ENCODE measurements at regions not wholly inside any gene's neighbourhood (a gene's known extent, or its start where the extent isn't known, plus 50 kb on each side); places are given as distances from the start of the nearest gene placed in this dataset.

DNA sequence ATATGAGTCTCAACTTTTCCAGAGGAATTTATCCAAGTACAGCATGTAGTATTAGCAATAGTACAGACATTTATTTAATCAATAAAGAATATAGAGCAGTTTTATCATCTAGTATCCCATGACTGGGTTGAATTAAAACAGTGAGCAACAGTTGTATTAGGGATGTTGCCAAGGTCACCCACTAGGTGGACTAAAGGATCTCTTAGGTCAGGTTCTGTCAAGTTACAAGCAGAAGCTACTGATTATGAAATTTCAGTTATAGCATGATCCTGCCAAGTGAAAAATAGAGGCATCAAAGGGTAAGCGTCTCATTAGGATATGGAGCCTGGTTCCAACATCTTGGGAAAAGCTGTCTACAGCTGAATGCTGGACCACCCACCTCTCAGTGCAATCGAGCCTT is 52.1 kb upstream of the LAPTM4A start:
- no peak for TF ChIP-seq REST (IDR thresholded peaks at IDR 0.05; ENCODE audit: insufficient read depth in 1 of 2, low read depth in 2 of 2, low read length in 1 of 2)
- no peak for TF ChIP-seq TCF7L2 (IDR thresholded peaks at IDR 0.05; ENCODE audit: low read depth, low read length)
- no peak for TF ChIP-seq POLR2AphosphoS5 (IDR thresholded peaks at IDR 0.05; ENCODE audit: low read depth, low read length)
- Histone ChIP-seq H3K36me3 (ENCODE audit: control insufficient read depth, insufficient read depth, low read length) (no peaks in the 10 kb centered on the region), H3K27ac (ENCODE audit: low read length) (no peak overlapping the region), H3K4me3 (ENCODE audit: low read depth in 2 of 2, low read length in 2 of 2) (no peak overlapping the region), H3K9me3 (ENCODE audit: control insufficient read depth, insufficient read depth, low read depth, low read length) (no peaks in the 10 kb centered on the region), H3K27me3 (ENCODE audit: control insufficient read depth, insufficient read depth, low read length) (no peaks in the 10 kb centered on the region), H3K4me1 (ENCODE audit: control insufficient read depth, insufficient read depth, low read length) (no peaks in the 10 kb centered on the region)
- ATAC-seq (no peak), DNase-seq (ENCODE audit: low read depth, low spot score) (no peak)
- ChIA-PET CTCF (interaction anchor here (0.5 to 0.6 kb wide), 2 partner anchors 121 to 339 kb away, joined by 3 to 5 read pairs; partner anchors contain the start of gene SDC1), POLR2A (no interaction called here)
- no TSS peak for BruUV-seq (replicated peaks)
- in situ Hi-C loops (cut with HindIII; ENCODE audit: low pct_unique_long_range_greater_than_20kb, low sequenced_read_pairs) (no loop called here), intact Hi-C loops (cut with micrococcal nuclease; ENCODE audit: unreplicated experiment) (no loop called here)
